ENCODE measurements at regions not wholly inside any gene's neighbourhood (a gene's known extent, or its start where the extent isn't known, plus 50 kb on each side); places are given as distances from the start of the nearest gene placed in this dataset.

DNA sequence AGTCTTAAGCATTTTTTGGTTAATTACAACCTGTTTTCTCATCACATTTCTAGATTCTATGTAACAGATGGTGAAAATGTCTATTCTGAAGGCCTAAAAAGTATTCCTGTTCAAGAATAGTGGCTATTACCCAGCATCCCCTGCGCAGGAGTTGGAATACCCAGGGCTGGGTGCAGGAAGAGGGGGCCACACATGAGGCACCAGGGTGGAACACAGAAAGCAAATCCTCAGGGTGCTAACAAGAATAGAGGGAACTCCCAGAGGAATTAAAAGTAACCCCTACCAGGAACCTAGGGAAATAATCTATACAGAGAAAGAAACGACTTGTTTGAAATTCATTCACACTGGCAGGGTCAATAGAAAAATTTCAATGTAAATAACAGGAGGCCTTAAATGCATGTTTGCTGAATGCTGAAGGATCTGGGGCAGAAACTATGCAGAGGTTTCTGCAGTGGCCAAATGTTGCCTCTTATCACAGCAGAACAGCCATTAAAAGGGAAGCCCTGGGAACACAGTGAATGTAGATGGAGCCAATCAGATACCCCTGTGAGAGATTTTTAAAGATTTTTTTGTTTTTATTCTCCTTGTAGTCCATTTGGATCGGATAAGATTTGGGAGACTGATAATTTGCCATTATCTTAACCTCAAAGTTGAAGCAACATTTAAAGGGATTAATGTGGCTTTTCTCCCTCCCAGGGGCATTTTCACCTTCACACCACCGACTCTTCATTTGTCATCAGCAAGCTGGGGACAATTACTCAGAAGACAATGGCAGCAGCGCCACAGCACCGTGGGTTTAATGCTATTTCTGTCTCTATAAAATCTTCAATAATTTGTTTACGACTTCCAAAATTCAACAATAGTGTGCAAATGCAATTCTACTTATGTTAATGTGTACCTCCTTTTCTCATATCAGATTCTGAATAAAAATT, 196.0 kb upstream of the PSMD7 start:
- no peak overlapping the region for H3K4me3 Mint-ChIP-seq
- ChIA-PET CTCF (no interaction called here), POLR2A (no interaction called here)
- DNase-seq = no peak
- H3K4me1 Mint-ChIP-seq = no peaks in the 10 kb centered on the region
- H3K36me3 Mint-ChIP-seq (ENCODE audit: low read depth) = no peaks in the 10 kb centered on the region
- H3K27me3 Mint-ChIP-seq = no peaks in the 10 kb centered on the region
- no peak overlapping the region for H3K27ac Mint-ChIP-seq
- H3K9me3 Mint-ChIP-seq = no peaks in the 10 kb centered on the region

DNA sequence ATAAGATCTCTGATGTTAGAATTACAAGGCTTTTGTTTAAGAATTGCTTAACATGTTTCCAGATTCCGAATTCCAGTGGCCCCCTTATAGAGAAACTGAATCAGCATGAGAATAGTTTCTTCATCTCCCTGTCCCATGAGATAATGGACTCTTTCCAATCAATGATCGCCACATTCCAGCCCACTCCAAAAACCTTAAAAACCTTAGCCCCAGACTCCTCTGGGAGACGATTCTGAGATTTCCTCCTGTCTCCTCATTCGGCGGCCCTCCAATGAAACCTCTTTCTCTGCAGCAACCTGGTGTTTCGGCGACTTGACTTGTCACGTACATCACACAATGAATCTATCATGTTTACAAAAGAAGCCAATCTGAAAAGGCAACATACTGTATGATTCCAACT, 197.1 kb upstream of the PSMD7 start:
- H3K4me1 Mint-ChIP-seq = no peaks in the 10 kb centered on the region
- DNase-seq = no peak
- H3K27ac Mint-ChIP-seq = no peak overlapping the region
- H3K4me3 Mint-ChIP-seq = no peak overlapping the region
- CTCF ChIA-PET = no interaction called here
- POLR2A ChIA-PET = no interaction called here
- no peaks in the 10 kb centered on the region for H3K27me3 Mint-ChIP-seq
- no peaks in the 10 kb centered on the region for H3K36me3 Mint-ChIP-seq (ENCODE audit: low read depth)
- H3K9me3 Mint-ChIP-seq = no peaks in the 10 kb centered on the region

DNA sequence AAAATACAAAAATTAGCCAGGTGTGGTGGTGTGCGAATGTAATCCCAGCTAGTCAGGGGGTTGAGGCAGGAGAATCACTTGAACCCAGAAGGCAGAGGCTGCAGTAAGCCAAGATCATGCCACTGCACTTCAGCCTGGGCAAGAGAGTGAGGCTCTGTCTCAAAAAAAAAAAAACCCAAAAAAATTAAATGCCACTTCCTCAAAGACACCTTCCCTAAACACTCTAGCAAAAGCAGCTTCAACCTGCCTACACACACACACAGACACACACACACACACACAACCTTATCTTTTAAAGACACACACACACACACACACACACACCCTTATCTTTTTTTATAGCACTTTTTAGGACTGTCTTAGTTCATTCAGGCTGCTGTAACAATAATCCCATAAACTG, 201.7 kb upstream of the PSMD7 start:
- H3K36me3 Mint-ChIP-seq (ENCODE audit: low read depth) = no peaks in the 10 kb centered on the region
- H3K9me3 Mint-ChIP-seq = no peaks in the 10 kb centered on the region
- no peak for DNase-seq
- CTCF ChIA-PET = no interaction called here
- POLR2A ChIA-PET = no interaction called here
- no peak overlapping the region for H3K4me3 Mint-ChIP-seq
- H3K27me3 Mint-ChIP-seq = no peaks in the 10 kb centered on the region
- no peaks in the 10 kb centered on the region for H3K4me1 Mint-ChIP-seq
- H3K27ac Mint-ChIP-seq = no peak overlapping the region

DNA sequence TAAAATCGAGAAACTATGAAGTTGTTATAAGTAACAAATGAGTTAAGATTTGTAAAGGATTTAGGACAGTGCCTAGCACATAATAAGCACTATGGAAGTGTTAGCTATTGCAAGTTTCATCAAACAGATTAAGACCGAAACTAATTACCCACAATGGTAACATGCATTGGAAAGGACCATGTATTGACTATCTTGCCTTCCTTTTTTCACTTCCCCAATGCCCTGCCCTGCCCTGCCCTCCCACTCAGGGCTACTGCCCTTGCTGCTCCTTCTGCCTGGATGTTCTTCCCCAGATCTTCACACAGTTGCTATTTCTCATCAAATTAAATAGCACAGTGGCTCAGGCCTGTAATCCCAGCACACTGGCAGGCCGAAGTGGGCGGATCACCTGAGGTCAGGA, 202.1 kb upstream of the PSMD7 start:
- Mint-ChIP-seq H3K4me1 (no peaks in the 10 kb centered on the region), H3K4me3 (no peak overlapping the region), H3K27ac (no peak overlapping the region), H3K27me3 (no peaks in the 10 kb centered on the region), H3K36me3 (ENCODE audit: low read depth) (no peaks in the 10 kb centered on the region), H3K9me3 (no peaks in the 10 kb centered on the region)
- ChIA-PET CTCF (no interaction called here), POLR2A (no interaction called here)
- DNase-seq = no peak

DNA sequence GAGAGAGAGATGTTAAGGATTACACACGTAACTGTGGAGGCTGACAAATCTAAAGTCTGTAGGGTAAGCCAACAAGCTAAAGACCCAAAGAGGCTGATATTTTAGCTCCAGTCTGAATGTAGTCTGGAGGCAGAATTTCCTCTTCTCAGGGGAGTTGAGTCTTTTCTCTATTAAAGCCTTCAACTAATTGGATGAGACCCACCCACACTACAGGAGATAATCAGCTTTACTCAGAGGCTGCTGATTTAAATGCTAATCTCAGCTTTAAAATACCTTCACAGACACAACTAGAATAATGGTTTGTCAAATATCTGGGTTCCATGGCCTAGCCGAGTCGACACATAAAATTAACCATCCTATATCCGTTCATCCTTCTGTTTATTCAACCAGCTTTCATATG, 204.3 kb upstream of the PSMD7 start:
- Mint-ChIP-seq H3K27ac (no peak overlapping the region), H3K4me1 (no peaks in the 10 kb centered on the region), H3K36me3 (ENCODE audit: low read depth) (no peaks in the 10 kb centered on the region), H3K9me3 (no peaks in the 10 kb centered on the region), H3K27me3 (no peaks in the 10 kb centered on the region), H3K4me3 (no peak overlapping the region)
- no peak for DNase-seq
- CTCF ChIA-PET = no interaction called here
- POLR2A ChIA-PET = no interaction called here

DNA sequence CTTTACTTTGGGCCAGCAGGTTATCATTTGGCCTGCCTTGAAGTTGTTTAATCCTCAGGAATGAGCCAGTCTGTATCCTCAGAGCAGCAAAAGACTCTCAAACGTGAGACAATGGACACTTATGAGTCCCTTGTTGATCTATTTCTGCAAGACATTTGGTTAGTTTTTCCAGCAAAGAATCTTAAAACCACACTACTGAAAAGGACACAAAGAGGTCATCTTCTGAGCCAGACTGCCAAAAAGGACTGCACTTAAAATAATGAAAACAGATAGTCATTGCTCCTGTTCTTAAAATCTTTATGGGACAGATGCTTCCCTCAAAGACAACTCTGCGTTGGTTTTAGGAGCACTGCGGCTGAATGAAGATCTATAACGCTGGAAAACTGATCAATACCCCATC, 205.7 kb upstream of the PSMD7 start:
- H3K9me3 Mint-ChIP-seq = no peaks in the 10 kb centered on the region
- H3K4me3 Mint-ChIP-seq = no peak overlapping the region
- POLR2A ChIA-PET = no interaction called here
- CTCF ChIA-PET = no interaction called here
- no peak overlapping the region for H3K27ac Mint-ChIP-seq
- no peak for DNase-seq
- H3K36me3 Mint-ChIP-seq (ENCODE audit: low read depth) = no peaks in the 10 kb centered on the region
- no peaks in the 10 kb centered on the region for H3K4me1 Mint-ChIP-seq
- no peaks in the 10 kb centered on the region for H3K27me3 Mint-ChIP-seq

DNA sequence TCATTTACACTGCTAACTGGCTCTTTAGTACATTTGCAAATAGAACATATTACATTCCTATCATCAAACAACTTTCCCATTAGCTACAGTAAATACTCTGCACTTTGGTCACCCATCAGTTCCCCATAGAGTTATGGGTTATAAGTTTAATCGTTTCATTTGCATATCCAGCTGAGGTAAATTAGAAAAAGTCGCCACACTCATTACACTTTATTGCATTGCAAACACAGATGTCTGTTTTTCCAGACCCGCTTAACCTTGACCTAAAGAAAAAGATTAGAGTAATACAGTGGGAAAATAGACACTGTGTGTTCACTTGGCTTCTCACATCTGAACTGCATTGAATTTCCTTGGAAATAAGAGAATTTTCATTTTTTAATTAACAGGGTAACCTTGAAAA, 213.1 kb upstream of the PSMD7 start:
- no peaks in the 10 kb centered on the region for H3K9me3 Mint-ChIP-seq
- H3K4me3 Mint-ChIP-seq = no peak overlapping the region
- no peaks in the 10 kb centered on the region for H3K36me3 Mint-ChIP-seq (ENCODE audit: low read depth)
- no peak for DNase-seq
- ChIA-PET POLR2A (no interaction called here), CTCF (no interaction called here)
- no peak overlapping the region for H3K27ac Mint-ChIP-seq
- H3K27me3 Mint-ChIP-seq = no peaks in the 10 kb centered on the region
- no peaks in the 10 kb centered on the region for H3K4me1 Mint-ChIP-seq

DNA sequence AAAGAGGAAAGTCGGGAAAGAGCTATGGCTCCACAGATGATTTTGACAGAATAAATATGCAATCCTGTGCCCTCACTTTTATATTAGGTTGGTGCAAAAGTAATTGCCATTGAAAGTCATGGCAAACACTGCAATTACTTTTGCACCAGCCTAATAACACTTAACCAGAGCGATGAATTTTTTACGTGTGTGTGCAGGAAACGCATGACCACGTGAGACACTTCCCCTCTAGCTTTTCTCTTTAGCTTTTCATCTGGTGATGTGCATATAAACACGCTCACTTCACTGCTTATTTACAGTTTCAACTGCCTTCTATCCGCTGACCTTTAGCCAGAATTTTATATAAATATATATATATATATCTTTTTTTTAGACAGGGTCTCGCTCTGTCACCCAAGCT, 216.3 kb upstream of the PSMD7 start:
- Mint-ChIP-seq H3K27me3 (no peaks in the 10 kb centered on the region), H3K36me3 (ENCODE audit: low read depth) (no peaks in the 10 kb centered on the region), H3K4me3 (no peak overlapping the region), H3K4me1 (no peaks in the 10 kb centered on the region), H3K27ac (no peak overlapping the region), H3K9me3 (peaks cover 6% of the 10 kb centered on the region)
- ChIA-PET CTCF (no interaction called here), POLR2A (no interaction called here)
- DNase-seq = no peak

DNA sequence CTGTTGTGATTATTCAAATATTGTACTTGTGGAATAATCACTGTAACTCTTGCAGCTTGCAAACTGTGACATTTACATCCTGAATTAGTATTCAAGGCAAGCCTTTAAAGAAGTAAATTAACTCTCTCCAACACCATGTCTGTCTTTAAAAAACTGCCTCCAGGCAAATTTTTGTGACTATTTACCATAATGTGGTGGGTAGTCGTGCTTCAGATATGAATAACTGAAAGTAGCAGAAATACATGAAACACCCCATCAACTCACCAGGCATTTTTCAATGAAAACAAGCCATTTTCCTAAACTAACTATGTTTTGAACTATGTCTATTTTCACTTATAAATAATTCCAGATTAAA, 217.4 kb upstream of the PSMD7 start:
- POLR2A ChIA-PET = no interaction called here
- peaks cover 8% of the 10 kb centered on the region for H3K9me3 Mint-ChIP-seq
- no peaks in the 10 kb centered on the region for H3K27me3 Mint-ChIP-seq
- no peaks in the 10 kb centered on the region for H3K36me3 Mint-ChIP-seq (ENCODE audit: low read depth)
- H3K4me3 Mint-ChIP-seq = no peak overlapping the region
- CTCF ChIA-PET = no interaction called here
- DNase-seq = no peak
- no peak overlapping the region for H3K27ac Mint-ChIP-seq
- H3K4me1 Mint-ChIP-seq = no peaks in the 10 kb centered on the region

DNA sequence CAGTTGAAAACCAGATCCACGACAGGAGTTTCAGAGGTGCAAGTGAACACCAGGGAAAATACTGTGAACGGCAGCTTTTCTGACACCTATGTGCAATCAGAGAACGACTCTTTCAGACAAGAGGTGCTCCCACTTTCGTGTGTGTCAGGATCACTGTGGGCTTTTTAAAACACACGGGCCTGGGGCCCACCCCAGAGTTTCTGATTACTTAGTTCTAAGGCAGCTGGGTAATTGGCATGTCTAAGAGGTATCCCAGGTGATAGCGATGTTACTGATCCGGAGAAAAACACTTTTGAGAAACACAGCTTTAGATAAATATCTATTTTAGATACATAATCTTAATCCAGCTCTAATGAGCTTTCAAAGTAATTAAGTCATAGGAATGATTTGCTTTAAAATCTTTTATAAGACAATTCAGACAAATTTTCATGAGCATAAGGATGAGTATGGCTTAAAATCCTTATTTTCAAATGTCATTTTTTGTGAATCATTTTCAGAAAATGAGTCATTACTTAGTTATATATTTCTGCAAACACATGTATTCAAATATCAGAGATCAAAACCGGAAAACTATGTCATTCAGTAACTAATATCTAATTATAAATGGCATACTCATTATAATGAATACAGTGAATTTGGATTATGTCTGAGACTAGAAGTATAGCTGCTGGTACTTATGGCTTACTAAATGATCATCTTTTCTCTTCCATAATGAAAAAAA, 217.9 kb upstream of the PSMD7 start:
- Mint-ChIP-seq H3K9me3 (peaks cover 8% of the 10 kb centered on the region), H3K27me3 (no peaks in the 10 kb centered on the region), H3K4me3 (no peak overlapping the region), H3K4me1 (no peaks in the 10 kb centered on the region), H3K27ac (no peak overlapping the region), H3K36me3 (ENCODE audit: low read depth) (no peaks in the 10 kb centered on the region)
- CTCF ChIA-PET = no interaction called here
- POLR2A ChIA-PET = no interaction called here
- DNase-seq = no peak

DNA sequence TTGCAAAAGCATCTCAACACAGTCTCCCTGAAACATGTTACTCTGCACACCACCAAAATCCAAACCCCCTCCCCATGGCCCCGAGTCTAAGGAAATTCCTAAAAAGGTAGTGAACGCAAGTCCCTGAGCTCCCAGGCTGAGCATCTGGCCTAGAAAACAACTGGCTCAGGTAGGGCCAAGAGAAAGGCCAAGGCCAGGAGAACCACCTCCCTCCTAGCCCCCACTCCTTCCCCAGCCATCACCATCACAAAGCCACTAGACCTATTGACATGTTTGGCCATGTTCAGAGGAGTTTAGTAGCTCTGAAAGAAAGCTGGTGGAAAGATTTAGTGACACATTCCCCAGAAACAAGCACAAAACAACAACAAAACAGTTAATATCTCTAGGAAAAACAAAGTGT, 220.0 kb upstream of the PSMD7 start:
- no peaks in the 10 kb centered on the region for H3K36me3 Mint-ChIP-seq (ENCODE audit: low read depth)
- no peaks in the 10 kb centered on the region for H3K4me1 Mint-ChIP-seq
- ChIA-PET POLR2A (no interaction called here), CTCF (interaction anchor here (0.5 kb wide), 1 partner anchor 185 kb away, joined by 4 read pairs; no protein-coding TSS in a partner anchor)
- DNase-seq = no peak
- no peak overlapping the region for H3K4me3 Mint-ChIP-seq
- H3K27me3 Mint-ChIP-seq = no peaks in the 10 kb centered on the region
- H3K9me3 Mint-ChIP-seq = peaks cover 15% of the 10 kb centered on the region
- no peak overlapping the region for H3K27ac Mint-ChIP-seq

DNA sequence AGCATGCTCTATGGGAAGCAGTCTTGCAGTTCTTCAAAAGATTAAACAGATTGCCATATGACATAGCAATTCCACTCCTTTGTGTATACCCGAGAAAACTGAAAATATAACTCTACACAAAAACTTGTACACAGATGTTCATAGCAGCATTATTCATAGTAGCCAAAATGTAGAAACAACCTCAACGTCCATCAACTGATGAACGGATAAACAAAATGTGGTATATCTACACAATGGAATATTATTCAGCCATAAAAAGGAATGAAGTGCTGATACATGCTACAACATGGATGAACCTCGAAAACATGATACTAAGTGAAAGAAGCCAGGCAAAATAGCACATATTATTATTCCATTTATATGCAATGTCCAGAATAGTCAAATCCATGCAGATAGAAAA, 221.2 kb upstream of the PSMD7 start:
- H3K4me3 Mint-ChIP-seq = no peak overlapping the region
- H3K4me1 Mint-ChIP-seq = no peaks in the 10 kb centered on the region
- no peaks in the 10 kb centered on the region for H3K27me3 Mint-ChIP-seq
- H3K36me3 Mint-ChIP-seq (ENCODE audit: low read depth) = no peaks in the 10 kb centered on the region
- CTCF ChIA-PET = no interaction called here
- H3K9me3 Mint-ChIP-seq = peaks cover 15% of the 10 kb centered on the region
- no peak overlapping the region for H3K27ac Mint-ChIP-seq
- POLR2A ChIA-PET = no interaction called here
- no peak for DNase-seq

DNA sequence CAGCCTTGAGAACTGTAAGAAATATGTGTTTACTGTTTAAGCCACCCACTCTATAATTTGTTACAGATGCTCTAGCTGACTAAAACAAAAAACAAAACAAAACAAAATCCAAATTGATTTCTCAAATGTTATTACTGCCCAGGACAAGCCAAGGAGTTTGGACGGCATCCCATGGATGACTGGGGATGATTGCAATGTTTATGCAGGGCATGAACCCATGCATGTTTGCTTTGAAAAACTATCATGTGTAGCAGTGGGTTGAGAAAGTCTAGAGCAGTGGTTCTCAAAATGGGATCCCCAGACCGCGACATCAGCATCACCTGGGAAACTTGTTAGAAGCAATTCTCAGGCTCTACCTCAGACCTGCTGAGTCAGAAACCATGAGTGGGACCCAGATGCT, 223.2 kb upstream of the PSMD7 start:
- Mint-ChIP-seq H3K4me1 (no peaks in the 10 kb centered on the region), H3K4me3 (no peak overlapping the region), H3K27me3 (no peaks in the 10 kb centered on the region), H3K36me3 (ENCODE audit: low read depth) (no peaks in the 10 kb centered on the region), H3K9me3 (peaks cover 15% of the 10 kb centered on the region), H3K27ac (no peak overlapping the region)
- POLR2A ChIA-PET = no interaction called here
- CTCF ChIA-PET = no interaction called here
- DNase-seq = no peak

DNA sequence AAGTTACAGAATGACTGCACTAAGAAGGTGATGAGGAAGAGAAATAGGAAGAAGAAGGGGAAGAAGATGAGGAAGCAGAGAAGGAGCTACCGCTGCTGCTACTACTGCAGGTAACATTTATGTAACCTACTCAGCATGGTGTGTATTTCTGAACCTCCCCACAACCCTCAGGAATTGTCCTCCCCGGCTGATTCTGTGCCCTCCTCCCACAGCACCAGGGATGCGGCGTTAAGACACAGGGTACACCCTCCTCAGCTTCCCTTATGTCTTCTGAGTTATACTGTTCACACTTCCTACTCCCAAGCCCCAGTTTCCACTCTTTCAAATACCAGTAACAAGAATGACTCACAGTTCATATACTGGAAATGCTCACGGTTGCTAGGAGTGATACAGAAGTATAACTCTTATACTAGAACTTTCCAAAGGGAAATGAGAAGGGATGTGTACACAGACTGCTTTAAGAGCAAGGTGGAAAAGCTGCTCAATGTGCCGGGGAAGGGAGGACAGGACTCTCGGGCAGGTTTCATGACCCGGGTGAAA, 224.5 kb upstream of the PSMD7 start:
- no peak overlapping the region for H3K4me3 Mint-ChIP-seq
- CTCF ChIA-PET = no interaction called here
- no peaks in the 10 kb centered on the region for H3K27me3 Mint-ChIP-seq

More for the DNA sequence above, 224.5 kb upstream of the PSMD7 start:
- H3K9me3 Mint-ChIP-seq = peaks cover 15% of the 10 kb centered on the region
- POLR2A ChIA-PET = no interaction called here
- H3K4me1 Mint-ChIP-seq = no peaks in the 10 kb centered on the region
- DNase-seq = no peak
- H3K36me3 Mint-ChIP-seq (ENCODE audit: low read depth) = no peaks in the 10 kb centered on the region
- H3K27ac Mint-ChIP-seq = no peak overlapping the region

Data from activated CD4-positive, alpha-beta memory T cell treated with anti-CD3 and anti-CD28 coated beads, Interleukin-2, amount 10 ng/mL, durations not matched to agents 7 days and 5 days (primary cell).